H1 (cell line): ENCODE measurements at regions not wholly inside any gene's neighbourhood (a gene's known extent, or its start where the extent isn't known, plus 50 kb on each side); places are given as distances from the start of the nearest gene placed in this dataset.
A peak's percentile ranks its signal among the peaks of the same experiment; 100 is the strongest.

Experiments used
- CTCF ChIA-PET: fragments of 300-600 bp; sonication (Branson Sonifier 250); formaldehyde crosslinking; loops from one replicate; lab custom pipeline; 2021; ENCODE audit not compliant: partially characterized antibody; lab: Charles Lee
- POLR2A ChIA-PET: fragments of 300-600 bp; sonication (Branson Sonifier 250); formaldehyde crosslinking; loops from one replicate; lab custom pipeline; 2021; ENCODE audit warnings: inconsistent platforms; ENCODE audit not compliant: partially characterized antibody; lab: Charles Lee
- DNase-seq, 2 experiments: peaks; one replicate each; pipeline versions ENCODE4 v3.0.0 to v3.0.0-alpha.2; 2010 to 2022; ENCODE audit warnings: low spot score in 2 of 2, low read depth in 1 of 2, mixed read lengths in 1 of 2
- FAIRE-seq: peaks from 2 replicates; lab custom pipeline; 2011; peaks lifted over from hg19 to GRCh38; lab: Jason Lieb, UNC
- H2AFZ ChIP-seq: 2 replicates; pipeline ENCODE4 v1.8.1; 2012; ENCODE audit warnings: low read length, inconsistent platforms
- H2AK5ac ChIP-seq: 2 replicates; pipeline ENCODE4 v1.6.1; 2013; ENCODE audit warnings: low read depth, low read length
- H2BK120ac ChIP-seq: replicated peaks from 2 replicates; pipeline ENCODE3; 2013; ENCODE audit warnings: low read depth, low read length, inconsistent platforms
- H2BK12ac ChIP-seq: 2 replicates; pipeline ENCODE4 v1.6.1; 2013; ENCODE audit warnings: low read depth, low read length
- H2BK15ac ChIP-seq: 2 replicates; pipeline ENCODE4 v1.6.1; 2013; ENCODE audit warnings: low read length
- H2BK20ac ChIP-seq: 2 replicates; pipeline ENCODE4 v1.6.1; 2013; ENCODE audit warnings: low read length
- H2BK5ac ChIP-seq: 2 replicates; pipeline ENCODE4 v1.6.1; 2013; ENCODE audit warnings: low read depth, low read length
- H3K14ac ChIP-seq: 2 replicates; pipeline ENCODE4 v1.6.1; 2013; ENCODE audit warnings: inconsistent platforms; ENCODE audit not compliant: insufficient read length
- H3K18ac ChIP-seq: 2 replicates; pipeline ENCODE4 v1.6.1; 2013; ENCODE audit warnings: low read length; ENCODE audit errors: extremely low read depth
- H3K23ac ChIP-seq: 2 replicates; pipeline ENCODE4 v1.6.1; 2013; ENCODE audit warnings: inconsistent platforms; ENCODE audit not compliant: insufficient read length
- H3K23me2 ChIP-seq: 2 replicates; pipeline ENCODE4 v1.6.1; 2013; ENCODE audit warnings: low read depth, low read length
- H3K27ac ChIP-seq: 2 replicates; pipeline ENCODE4 v1.6.1; 2011; ENCODE audit warnings: low read depth, low read length, inconsistent platforms
- H3K27me3 ChIP-seq, 4 experiments: replicated peaks in 1 of 4; 1 replicate in 1 of 4; 2 replicates in 3 of 4; pipeline versions ENCODE4 v1.6.1 to v1.8.1; 2011 to 2013; ENCODE audit warnings: low read length in 3 of 4, mild to moderate bottlenecking in 3 of 4, inconsistent platforms in 2 of 4, mixed read lengths in 2 of 4, moderate library complexity in 1 of 4; ENCODE audit not compliant: control insufficient read depth in 3 of 4, insufficient read depth in 3 of 4; ENCODE audit errors: extremely low read depth in 1 of 4
- H3K36me3 ChIP-seq, 4 experiments: 2 replicates each; pipeline versions ENCODE4 v1.6.1 to v1.8.1; 2011 to 2013; ENCODE audit warnings: mild to moderate bottlenecking in 4 of 4, low read length in 3 of 4, moderate library complexity in 2 of 4, control low read depth in 1 of 4, inconsistent platforms in 1 of 4; ENCODE audit not compliant: insufficient read depth in 4 of 4, control insufficient read depth in 2 of 4
- H3K4ac ChIP-seq: replicated peaks from 2 replicates; pipeline ENCODE3; 2013; ENCODE audit warnings: low read length, low read depth, mixed read lengths, inconsistent platforms; ENCODE audit not compliant: insufficient read length
- H3K4me1 ChIP-seq, 4 experiments: replicated peaks in 1 of 4; 1 replicate in 1 of 4; 2 replicates in 3 of 4; pipeline versions ENCODE4 v1.6.1 to v1.8.1; 2011 to 2013; ENCODE audit warnings: low read length in 3 of 4, inconsistent platforms in 2 of 4, mixed read lengths in 1 of 4; ENCODE audit not compliant: insufficient read depth in 4 of 4, control insufficient read depth in 3 of 4
- H3K4me2 ChIP-seq, 2 experiments: 2 replicates each; pipeline versions ENCODE4 v1.6.1 to v1.8.1; 2011 to 2013; ENCODE audit warnings: low read depth in 2 of 2, low read length in 2 of 2, control low read depth in 1 of 2, inconsistent platforms in 1 of 2, mild to moderate bottlenecking in 1 of 2; ENCODE audit not compliant: insufficient read depth in 1 of 2
- H3K4me3 ChIP-seq, 4 experiments: fragments of 200-600, 300-600 bp in 1 of 4; sonication (generic), shearing (Covaris generic), sonication (Bioruptor Twin) in 1 of 4; 2 replicates each; pipeline versions ENCODE4 v1.5.1 to v1.8.1; 2011 to 2016; ENCODE audit warnings: low read length in 4 of 4, low read depth in 3 of 4, control low read depth in 2 of 4, inconsistent platforms in 2 of 4, mild to moderate bottlenecking in 2 of 4, mixed read lengths in 1 of 4, moderate library complexity in 1 of 4; ENCODE audit not compliant: insufficient read depth in 2 of 4; ENCODE audit errors: extremely low read depth in 1 of 4
- H3K56ac ChIP-seq: replicated peaks from 2 replicates; pipeline ENCODE3; 2013; ENCODE audit warnings: low read depth, mild to moderate bottlenecking, mixed read lengths, low read length, inconsistent platforms; ENCODE audit not compliant: insufficient read length
- H3K79me1 ChIP-seq: 2 replicates; pipeline ENCODE4 v1.6.1; 2013; ENCODE audit warnings: low read depth, low read length, control low read depth
- H3K79me2 ChIP-seq, 2 experiments: 2 replicates each; pipeline versions ENCODE4 v1.6.1 to v1.8.1; 2012 to 2013; ENCODE audit warnings: low read length in 2 of 2, mild to moderate bottlenecking in 2 of 2, inconsistent platforms in 1 of 2; ENCODE audit not compliant: insufficient read depth in 2 of 2, control insufficient read depth in 1 of 2
- H3K9ac ChIP-seq, 4 experiments: replicated peaks in 1 of 4; 1 replicate in 1 of 4; 2 replicates in 3 of 4; pipeline versions ENCODE4 v1.6.1 to v1.8.1; 2011 to 2013; ENCODE audit warnings: low read depth in 3 of 4, low read length in 3 of 4, control low read depth in 2 of 4, mild to moderate bottlenecking in 2 of 4, moderate library complexity in 2 of 4, inconsistent platforms in 1 of 4; ENCODE audit errors: extremely low read depth in 1 of 4
- H3K9me3 ChIP-seq, 2 experiments: 2 replicates each; pipeline versions ENCODE4 v1.6.1 to v1.8.1; 2012 to 2013; ENCODE audit warnings: mild to moderate bottlenecking in 2 of 2, moderate library complexity in 2 of 2, control low read depth in 1 of 2, inconsistent platforms in 1 of 2, low read depth in 1 of 2, low read length in 1 of 2, mixed read lengths in 1 of 2; ENCODE audit not compliant: insufficient read depth in 2 of 2
- H4K20me1 ChIP-seq, 2 experiments: replicated peaks in 1 of 2; 2 replicates each; pipeline versions ENCODE3 to v1.8.1; 2011 to 2013; ENCODE audit warnings: inconsistent platforms in 2 of 2, low read length in 2 of 2, mild to moderate bottlenecking in 1 of 2; ENCODE audit not compliant: insufficient read depth in 2 of 2, control insufficient read depth in 1 of 2
- H4K5ac ChIP-seq: 2 replicates; pipeline ENCODE4 v1.6.1; 2013; ENCODE audit warnings: low read length, low read depth, mixed read lengths, inconsistent platforms; ENCODE audit not compliant: insufficient read length
- H4K8ac ChIP-seq: 2 replicates; pipeline ENCODE4 v1.8.0; 2013; ENCODE audit warnings: mild to moderate bottlenecking, moderate library complexity, low read length, inconsistent platforms; ENCODE audit not compliant: insufficient read depth; ENCODE audit errors: extremely low read depth
- H4K91ac ChIP-seq: replicated peaks from 2 replicates; pipeline ENCODE3; 2013; ENCODE audit warnings: low read length, mixed read lengths, inconsistent platforms; ENCODE audit not compliant: insufficient read length
- CBX5 ChIP-seq: fragments of 300-800, 300-1000 bp; sonication (generic); IDR thresholded peaks from 2 replicates; pipeline ENCODE4 v1.7.1; 2016; ENCODE audit warnings: antibody characterized with exemption, low read length, low read depth
- SIRT6 ChIP-seq: IDR thresholded peaks from one replicate; pipeline ENCODE4 v1.7.1; 2012; ENCODE audit warnings: low read length, inconsistent platforms
- TAF1 ChIP-seq: IDR thresholded peaks from 2 replicates; pipeline ENCODE4 v1.6.1; 2011; ENCODE audit warnings: mild to moderate bottlenecking, low read depth, low read length
- WGBS, 2 experiments: shearing (Covaris generic) in 1 of 2; methylation state at CpG; one replicate each; pipeline versions ENCODE4 v1.1.6 to v1.1.7; 2013 to 2015; ENCODE audit warnings: low lambda C conversion rate in 2 of 2, mixed read lengths in 2 of 2, inconsistent platforms in 1 of 2, low coverage in 1 of 2, missing lambda C conversion rate in 1 of 2; ENCODE audit not compliant: insufficient replicate concordance in 2 of 2, insufficient coverage in 1 of 2, insufficient read length in 1 of 2; ENCODE audit errors: extremely low coverage in 1 of 2, missing lambda C conversion rate in 1 of 2; 5-methylcytosine and 5-hydroxymethylcytosine counted together

- H3K4me3 ChIP-seq: no peak overlapping the region
- H3K4me1 ChIP-seq: peaks cover 0 to 11% (median 1%) of the 10 kb centered on the region in 4 experiments; a peak in 6 of 7 replicates
- H3K79me2 ChIP-seq: no peaks in the 10 kb centered on the region
- no peak overlapping the region for H4K5ac ChIP-seq
- no peaks in the 10 kb centered on the region for H3K27me3 ChIP-seq
- H2AK5ac ChIP-seq: no peak overlapping the region
- no peak overlapping the region for H3K14ac ChIP-seq
- H3K4ac ChIP-seq: no peak overlapping the region
- no peaks in the 10 kb centered on the region for H3K9me3 ChIP-seq
- no peak overlapping the region for H2BK5ac ChIP-seq
- DNase-seq (no peak), FAIRE-seq (no peak)
- no peaks in the 10 kb centered on the region for H3K23me2 ChIP-seq
- no peak overlapping the region for H3K23ac ChIP-seq
- H2BK20ac ChIP-seq: 0 out of 2 replicates have a peak overlapping the region, but pooled peaks have one; percentile 40
- no peak overlapping the region for H3K9ac ChIP-seq
- no peak overlapping the region for H3K56ac ChIP-seq
- no peak overlapping the region for H2AFZ ChIP-seq
- H4K20me1 ChIP-seq: no peaks in the 10 kb centered on the region
- no peak overlapping the region for H2BK120ac ChIP-seq
- H2BK15ac ChIP-seq: peak overlapping the region; percentile 48; the same call in 1 of the 2 replicates
- H3K18ac ChIP-seq: no peak overlapping the region
- H3K27ac ChIP-seq: no peak overlapping the region
- no peak overlapping the region for H4K8ac ChIP-seq
- H3K79me1 ChIP-seq: no peaks in the 10 kb centered on the region
- no peak overlapping the region for H3K4me2 ChIP-seq
- no peaks in the 10 kb centered on the region for H3K36me3 ChIP-seq
- ChIA-PET POLR2A (interaction anchor here (0.9 kb wide), 1 partner anchor 9 kb away, joined by 3 read pairs; no protein-coding TSS in a partner anchor), CTCF (interaction anchor here (1.2 to 1.5 kb wide), 4 partner anchors 23 to 257 kb away, joined by 3 to 5 read pairs (median 3); no protein-coding TSS in a partner anchor)
- H4K91ac ChIP-seq: no peak overlapping the region
- no peak for TF ChIP-seq TAF1
- no peak for TF ChIP-seq SIRT6
- TF ChIP-seq CBX5: no peak
- H2BK12ac ChIP-seq: 0 out of 2 replicates have a peak overlapping the region, but pooled peaks have one; percentile 31
- 95% methylated on average over 22 of the region's 22 CpGs; no CpG with 5 or more reads in 1 of the 2 experiments for WGBS, 2 experiments
Observed at GRCh38 chr20:50435397-50436051, 74.7 kb upstream of the PTPN1 start.
